ENCODE measurements at regions not wholly inside any gene's neighbourhood (a gene's known extent, or its start where the extent isn't known, plus 50 kb on each side); places are given as distances from the start of the nearest gene placed in this dataset.

GRCh38 chr18:38851526-38851925 is 1285.9 kb upstream of the CELF4 start:
- H3K36me3 ChIP-seq (ENCODE audit: insufficient read depth), result no peaks in the 10 kb centered on the region
- H3K4me3 ChIP-seq (IDR thresholded peaks at IDR 0.05; ENCODE audit: insufficient read depth, low read depth, low read length), result no peak overlapping the region
- H3K27me3 ChIP-seq (ENCODE audit: insufficient read depth, low read depth), result no peaks in the 10 kb centered on the region
- no peak overlapping the region for H3K27ac ChIP-seq
- H2AFZ ChIP-seq (ENCODE audit: low read depth), result no peak overlapping the region
- no peaks in the 10 kb centered on the region for H3K79me2 ChIP-seq (ENCODE audit: insufficient read depth, low read depth)
- TF ChIP-seq CTCF (conservative IDR thresholded peaks at IDR 0.05; ENCODE audit: low read depth, low read length), result no peak
- H3K9ac ChIP-seq, result no peak overlapping the region
- H3K4me2 ChIP-seq, result no peak overlapping the region
- no peaks in the 10 kb centered on the region for H4K20me1 ChIP-seq (ENCODE audit: insufficient read depth)
- H3K4me1 ChIP-seq (ENCODE audit: low read depth, poor library complexity, severe bottlenecking), result no peaks in the 10 kb centered on the region

GRCh38 chr18:38847326-38847725 is 1281.7 kb upstream of the CELF4 start:
- Histone ChIP-seq H3K79me2 (ENCODE audit: insufficient read depth, low read depth) (no peaks in the 10 kb centered on the region), H3K36me3 (ENCODE audit: insufficient read depth) (no peaks in the 10 kb centered on the region), H4K20me1 (ENCODE audit: insufficient read depth) (no peaks in the 10 kb centered on the region), H3K4me1 (ENCODE audit: low read depth, poor library complexity, severe bottlenecking) (no peaks in the 10 kb centered on the region), H3K4me2 (no peak overlapping the region), H3K4me3 (IDR thresholded peaks at IDR 0.05; ENCODE audit: insufficient read depth, low read depth, low read length) (no peak overlapping the region), H3K27ac (no peak overlapping the region), H3K9ac (no peak overlapping the region), H3K27me3 (ENCODE audit: insufficient read depth, low read depth) (no peaks in the 10 kb centered on the region), H2AFZ (ENCODE audit: low read depth) (no peak overlapping the region)
- TF ChIP-seq CTCF (conservative IDR thresholded peaks at IDR 0.05; ENCODE audit: low read depth, low read length), result no peak

- H3K79me2 ChIP-seq (ENCODE audit: insufficient read depth, low read depth), result no peaks in the 10 kb centered on the region
- H3K4me1 ChIP-seq (ENCODE audit: low read depth, poor library complexity, severe bottlenecking), result no peaks in the 10 kb centered on the region
- no peak overlapping the region for H3K4me3 ChIP-seq (IDR thresholded peaks at IDR 0.05; ENCODE audit: insufficient read depth, low read depth, low read length)
- H2AFZ ChIP-seq (ENCODE audit: low read depth), result no peak overlapping the region
- no peaks in the 10 kb centered on the region for H3K27me3 ChIP-seq (ENCODE audit: insufficient read depth, low read depth)
- no peak overlapping the region for H3K4me2 ChIP-seq
- H3K9ac ChIP-seq, result no peak overlapping the region
- H3K27ac ChIP-seq, result no peak overlapping the region
- TF ChIP-seq CTCF (conservative IDR thresholded peaks at IDR 0.05; ENCODE audit: low read depth, low read length), result no peak
- H4K20me1 ChIP-seq (ENCODE audit: insufficient read depth), result no peaks in the 10 kb centered on the region
- H3K36me3 ChIP-seq (ENCODE audit: insufficient read depth), result no peaks in the 10 kb centered on the region; the same call in 1 of the 2 replicates
Measured at GRCh38 chr18:38843291-38843690, 1277.7 kb upstream of the CELF4 start.

GRCh38 chr18:38826247-38826646 is 1260.6 kb upstream of the CELF4 start:
- no peaks in the 10 kb centered on the region for H3K79me2 ChIP-seq (ENCODE audit: insufficient read depth, low read depth)
- no peak overlapping the region for H3K9ac ChIP-seq
- H3K4me1 ChIP-seq (ENCODE audit: low read depth, poor library complexity, severe bottlenecking), result no peaks in the 10 kb centered on the region
- no peak overlapping the region for H2AFZ ChIP-seq (ENCODE audit: low read depth)
- H3K4me2 ChIP-seq, result no peak overlapping the region
- H3K36me3 ChIP-seq (ENCODE audit: insufficient read depth), result no peaks in the 10 kb centered on the region
- H3K27me3 ChIP-seq (ENCODE audit: insufficient read depth, low read depth), result no peaks in the 10 kb centered on the region
- H4K20me1 ChIP-seq (ENCODE audit: insufficient read depth), result no peaks in the 10 kb centered on the region
- TF ChIP-seq CTCF (conservative IDR thresholded peaks at IDR 0.05; ENCODE audit: low read depth, low read length), result no peak
- no peak overlapping the region for H3K27ac ChIP-seq
- no peak overlapping the region for H3K4me3 ChIP-seq (IDR thresholded peaks at IDR 0.05; ENCODE audit: insufficient read depth, low read depth, low read length)
